GM12878 (cell line): ENCODE measurements at regions not wholly inside any gene's neighbourhood (a gene's known extent, or its start where the extent isn't known, plus 50 kb on each side); places are given as distances from the start of the nearest gene placed in this dataset.

ENCODE experiments used
- ATAC-seq: fragments of 200-7000 bp; cut with Tn5 transposase; 3 replicates; pipeline ENCODE4 v1.9.1; 2020; ENCODE audit warnings: mild to moderate bottlenecking, moderate library complexity
- BruUV-seq: library from RNA; stranded (reverse); fragments of 400-500 nt; replicated peaks from 2 replicates; lab custom pipeline; 2021; lab: Mats Ljungman, UMichigan
- CTCF ChIA-PET: fragments of 300-600 bp; sonication (Branson Sonifier 250); formaldehyde crosslinking; extraction: SDS; loops from one replicate; lab custom pipeline; 2021; ENCODE audit warnings: inconsistent platforms; lab: Yijun Ruan, JAX
- POLR2A ChIA-PET: fragments of 350-600 bp; formaldehyde crosslinking; extraction: SDS; loops from one replicate; lab custom pipeline; 2021; ENCODE audit warnings: inconsistent platforms; lab: Charles Lee
- RAD21 ChIA-PET: fragments of 300-600 bp; sonication (Branson Sonifier 250); formaldehyde crosslinking; loops from one replicate; lab custom pipeline; 2023; ENCODE audit warnings: antibody characterized with exemption; ENCODE audit not compliant: unreplicated experiment; lab: Charles Lee
- SMC1A ChIA-PET: fragments of 300-600 bp; sonication (Branson Sonifier 250); formaldehyde crosslinking; loops from one replicate; lab custom pipeline; 2023; ENCODE audit not compliant: unreplicated experiment, uncharacterized antibody; lab: Charles Lee
- DNase-seq: peaks from one replicate; pipeline ENCODE4 v3.0.0-alpha.2; 2011; ENCODE audit warnings: low read depth, low spot score
- FAIRE-seq: peaks from 3 replicates; lab custom pipeline; 2011; peaks lifted over from hg19 to GRCh38; lab: Jason Lieb, UNC
- H2AFZ ChIP-seq: 2 replicates; pipeline ENCODE4 v1.6.0; 2011; ENCODE audit warnings: low read depth, low read length, control low read depth; ENCODE audit not compliant: control insufficient read depth
- H3K27ac ChIP-seq: 2 replicates; pipeline ENCODE4 v1.5.1; 2011; ENCODE audit warnings: control low read depth; ENCODE audit not compliant: control insufficient read depth, insufficient read depth
- H3K27me3 ChIP-seq, 2 experiments: replicated peaks in 1 of 2; 2 replicates each; pipeline versions ENCODE4 v1.6.0 to v1.6.1; 2011; ENCODE audit warnings: low read length in 1 of 2; ENCODE audit not compliant: control insufficient read depth in 2 of 2, insufficient read depth in 2 of 2
- H3K36me3 ChIP-seq, 2 experiments: 2 replicates each; pipeline ENCODE4 v1.5.1; 2011; ENCODE audit warnings: low read length in 1 of 2; ENCODE audit not compliant: control insufficient read depth in 2 of 2, insufficient read depth in 2 of 2
- H3K4me1 ChIP-seq: 2 replicates; pipeline ENCODE4 v1.6.1; 2011; ENCODE audit warnings: mild to moderate bottlenecking, low read length, moderate library complexity, mixed read lengths; ENCODE audit not compliant: control insufficient read depth, insufficient read depth
- H3K4me2 ChIP-seq: 2 replicates; pipeline ENCODE4 v1.6.0; 2011; ENCODE audit warnings: control low read depth; ENCODE audit not compliant: control insufficient read depth, insufficient read depth
- H3K4me3 ChIP-seq: fragments of 200-600 bp; sonication (generic); 2 replicates; pipeline ENCODE4 v1.5.1; 2016
- H3K79me2 ChIP-seq: 2 replicates; pipeline ENCODE4 v1.6.0; 2011; ENCODE audit warnings: low read length; ENCODE audit not compliant: control insufficient read depth, insufficient read depth
- H3K9ac ChIP-seq: 2 replicates; pipeline ENCODE4 v1.8.0; 2011; ENCODE audit warnings: low read length, control low read depth, mixed read lengths; ENCODE audit not compliant: control insufficient read depth, insufficient read depth
- H3K9me3 ChIP-seq: replicated peaks from 3 replicates; pipeline ENCODE4 v1.5.1; 2011; ENCODE audit warnings: mild to moderate bottlenecking, low read length; ENCODE audit not compliant: control insufficient read depth, insufficient read depth
- H4K20me1 ChIP-seq: 2 replicates; pipeline ENCODE4 v1.6.0; 2011; ENCODE audit not compliant: control insufficient read depth, insufficient read depth
- CTCF ChIP-seq, 3 experiments: IDR thresholded peaks in 2 of 3; conservative IDR thresholded peaks in 1 of 3; 2 replicates each; pipeline ENCODE4 v1.5.1; 2011; ENCODE audit warnings: low read depth in 3 of 3, low read length in 3 of 3, mild to moderate bottlenecking in 3 of 3, control low read depth in 2 of 3, moderate library complexity in 2 of 3, inconsistent platforms in 1 of 3, mixed read lengths in 1 of 3; ENCODE audit not compliant: control insufficient read depth in 2 of 3, insufficient read depth in 1 of 3; ENCODE audit errors: extremely low read depth in 1 of 3
- RAD21 ChIP-seq: IDR thresholded peaks from 2 replicates; pipeline ENCODE4 v1.6.1; 2011; ENCODE audit warnings: mild to moderate bottlenecking, low read depth, low read length, moderate library complexity; ENCODE audit not compliant: insufficient read depth
- RFX5 ChIP-seq: IDR thresholded peaks from 2 replicates; pipeline ENCODE4 v1.6.1; 2011; ENCODE audit warnings: low read depth, low read length, improper control_type of control experiment
- WGBS: methylation state at CpG from one replicate; pipeline ENCODE4 v1.1.6; 2016; ENCODE audit warnings: low lambda C conversion rate; ENCODE audit not compliant: insufficient replicate concordance, insufficient coverage; ENCODE audit errors: missing lambda C conversion rate; 5-methylcytosine and 5-hydroxymethylcytosine counted together
- in situ Hi-C: fragments of 300-500 bp; cut with MboI; formaldehyde crosslinking; loops from 9 replicates; pipeline ENCODE4 v1.14.3; 2018; ENCODE audit warnings: mixed read lengths
- intact Hi-C: fragments of 100-400 bp; cut with micrococcal nuclease; formaldehyde crosslinking; loops from one replicate; pipeline ENCODE4 v1.14.2; 2022; ENCODE audit not compliant: unreplicated experiment

DNA sequence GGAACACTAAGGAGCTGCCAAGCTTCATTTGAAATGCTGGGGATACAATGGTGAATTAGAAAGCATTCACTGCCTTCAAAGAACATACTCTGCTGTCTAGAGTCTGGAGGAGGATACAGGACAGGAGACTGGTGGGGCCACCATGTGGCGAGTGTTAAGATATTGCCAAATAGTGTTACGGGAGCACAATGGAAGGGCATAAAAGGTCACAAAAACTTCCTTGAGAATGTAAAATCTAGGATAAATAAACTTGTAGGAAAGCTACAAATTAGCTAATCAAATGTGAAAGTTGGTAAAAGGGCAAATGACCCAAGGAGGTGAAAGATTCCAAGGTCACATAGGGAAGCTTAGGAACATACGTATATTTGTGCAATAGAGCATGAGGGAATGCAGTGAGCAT, 271.7 kb downstream of the RFPL4B start:
- RAD21 ChIA-PET = no interaction called here
- DNase-seq = no peak

More for the DNA sequence above, 271.7 kb downstream of the RFPL4B start:
- ATAC-seq (0 out of 3 replicates have a peak, but pooled peaks have one; percentile 29), FAIRE-seq (no peak)
- WGBS = 18% methylated on average over 3 of the region's 3 CpGs
- Histone ChIP-seq H3K4me2 (no peak overlapping the region), H3K27ac (no peak overlapping the region), H3K27me3 (no peaks in the 10 kb centered on the region), H4K20me1 (no peaks in the 10 kb centered on the region), H3K9ac (no peak overlapping the region), H2AFZ (no peak overlapping the region), H3K4me1 (no peaks in the 10 kb centered on the region), H3K36me3 (no peaks in the 10 kb centered on the region), H3K79me2 (no peaks in the 10 kb centered on the region), H3K9me3 (no peaks in the 10 kb centered on the region), H3K4me3 (no peak overlapping the region)
- ChIA-PET CTCF (no interaction called here), SMC1A (no interaction called here), POLR2A (no interaction called here)
- intact Hi-C loops (no loop called here), in situ Hi-C loops (no loop called here)
- TF ChIP-seq CTCF (IDR thresholded peaks at IDR 0.05 in 2 of 3, conservative IDR thresholded peaks at IDR 0.05 in 1 of 3; ENCODE audit: control insufficient read depth in 2 of 3, extremely low read depth in 1 of 3, insufficient read depth in 1 of 3, low read depth in 3 of 3, low read length in 3 of 3) (0 out of 6 replicates have a peak, but pooled peaks of 1 of the 3 experiments have one; percentile 13), RAD21 (0 out of 2 replicates have a peak, but pooled peaks have one; percentile 10), RFX5 (no peak)
- BruUV-seq = no TSS peak
